ENCODE measurements at regions not wholly inside any gene's neighbourhood (a gene's known extent, or its start where the extent isn't known, plus 50 kb on each side); places are given as distances from the start of the nearest gene placed in this dataset. TPM values are rescaled to one million over a fixed set of nuclear protein-coding genes. Genes with fewer than 3 reads are reported as not detected.

GRCh38 chr17:10894220-10894619, 56.3 kb upstream of the PIRT start:
- Histone ChIP-seq H3K9me3 (no peaks in the 10 kb centered on the region), H3K36me3 (no peaks in the 10 kb centered on the region), H3K27me3 (no peaks in the 10 kb centered on the region), H3K4me1 (ENCODE audit: insufficient read depth) (no peaks in the 10 kb centered on the region), H3K4me3 (no peak overlapping the region), H3K27ac (no peak overlapping the region)
- DNase-seq = no peak
- intact Hi-C loops (cut with DNase I) = no loop called here
- TF ChIP-seq POLR2A (IDR thresholded peaks at IDR 0.05) = no peak
- no peak for TF ChIP-seq EP300 (IDR thresholded peaks at IDR 0.05)
- TF ChIP-seq CTCF (IDR thresholded peaks at IDR 0.05) = no peak
- 61 to 85% (median 74%) methylated on average over 2 of the region's 2 CpGs for WGBS, 3 donors

GRCh38 chr17:10888858-10889257, 51.0 kb upstream of the PIRT start:
- no peaks in the 10 kb centered on the region for H3K4me1 ChIP-seq (ENCODE audit: insufficient read depth)
- no peak for TF ChIP-seq CTCF (IDR thresholded peaks at IDR 0.05)
- no peak for TF ChIP-seq POLR2A (IDR thresholded peaks at IDR 0.05)
- TF ChIP-seq EP300 (IDR thresholded peaks at IDR 0.05) = no peak
- H3K27me3 ChIP-seq = no peaks in the 10 kb centered on the region
- intact Hi-C loops (cut with DNase I) = no loop called here
- no peaks in the 10 kb centered on the region for H3K36me3 ChIP-seq
- DNase-seq = no peak
- 44 to 56% (median 51%) methylated on average over 4 of the region's 4 CpGs for whole genome bisulfite sequencing, 3 donors
- no peak overlapping the region for H3K27ac ChIP-seq
- H3K4me3 ChIP-seq = no peak overlapping the region
- no peaks in the 10 kb centered on the region for H3K9me3 ChIP-seq

Small RNAs in the stretch of these regions (small RNA-seq; reads per million reads assigned to genes)
- gene RN7SL601P = not detected

Data from ovary (tissue), 7 donors.